ENCODE measurements at regions not wholly inside any gene's neighbourhood (a gene's known extent, or its start where the extent isn't known, plus 50 kb on each side); places are given as distances from the start of the nearest gene placed in this dataset.

DNA sequence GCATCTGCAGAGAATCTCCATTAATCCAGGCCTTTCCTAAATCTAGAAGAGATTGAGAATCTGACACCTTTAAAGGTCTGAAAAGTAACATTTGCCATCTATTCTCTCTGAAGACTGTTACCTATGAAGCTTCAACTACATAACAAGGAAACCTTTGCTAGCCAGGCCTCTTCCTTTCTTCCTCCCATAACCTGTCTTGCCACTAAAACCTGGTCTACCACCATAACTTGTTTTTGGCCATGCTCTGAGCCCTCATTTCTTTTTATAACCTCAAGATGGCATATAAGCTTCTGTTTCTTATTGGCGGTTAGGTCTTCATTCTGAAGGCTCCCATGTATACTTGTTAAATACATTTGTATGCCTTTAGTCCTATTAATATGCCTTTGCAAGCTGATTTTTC lies 348.4 kb upstream of the MEOX2 start:
- H3K27ac ChIP-seq = no peak overlapping the region
- H3K36me3 ChIP-seq = no peaks in the 10 kb centered on the region
- no peak overlapping the region for H3K4me3 ChIP-seq (ENCODE audit: low read depth, low read length)
- no peak for DNase-seq
- TF ChIP-seq CTCF (IDR thresholded peaks at IDR 0.05; ENCODE audit: low read depth, low read length) = no peak
- no peaks in the 10 kb centered on the region for H3K27me3 ChIP-seq (ENCODE audit: insufficient read depth, low read depth, severe bottlenecking)
- no peaks in the 10 kb centered on the region for H3K9me3 ChIP-seq (ENCODE audit: severe bottlenecking)

- H3K9me3 ChIP-seq (ENCODE audit: severe bottlenecking) = no peaks in the 10 kb centered on the region
- no peak overlapping the region for H3K4me3 ChIP-seq (ENCODE audit: low read depth, low read length)
- no peak for DNase-seq
- no peaks in the 10 kb centered on the region for H3K27me3 ChIP-seq (ENCODE audit: insufficient read depth, low read depth, severe bottlenecking)
- TF ChIP-seq CTCF (IDR thresholded peaks at IDR 0.05; ENCODE audit: low read depth, low read length) = no peak
- no peak overlapping the region for H3K27ac ChIP-seq
- no peaks in the 10 kb centered on the region for H3K36me3 ChIP-seq
These were observed 347.9 kb upstream of the MEOX2 start for GRCh38 chr7:16034353-16034752.

- Histone ChIP-seq H3K36me3 (no peaks in the 10 kb centered on the region), H3K4me3 (ENCODE audit: low read depth, low read length) (no peak overlapping the region), H3K27me3 (ENCODE audit: insufficient read depth, low read depth, severe bottlenecking) (no peaks in the 10 kb centered on the region), H3K27ac (no peak overlapping the region), H3K9me3 (ENCODE audit: severe bottlenecking) (no peaks in the 10 kb centered on the region)
- no peak for DNase-seq
- TF ChIP-seq CTCF (IDR thresholded peaks at IDR 0.05; ENCODE audit: low read depth, low read length) = no peak
These were observed 346.8 kb upstream of the MEOX2 start for GRCh38 chr7:16033233-16033632.

- no peak overlapping the region for H3K27ac ChIP-seq
- H3K36me3 ChIP-seq = no peaks in the 10 kb centered on the region
- TF ChIP-seq CTCF (IDR thresholded peaks at IDR 0.05; ENCODE audit: low read depth, low read length) = no peak
- H3K9me3 ChIP-seq (ENCODE audit: severe bottlenecking) = no peaks in the 10 kb centered on the region
- no peak overlapping the region for H3K4me3 ChIP-seq (ENCODE audit: low read depth, low read length)
- DNase-seq = no peak
- H3K27me3 ChIP-seq (ENCODE audit: insufficient read depth, low read depth, severe bottlenecking) = no peaks in the 10 kb centered on the region
These were observed 342.2 kb upstream of the MEOX2 start for GRCh38 chr7:16028636-16029035.

DNA sequence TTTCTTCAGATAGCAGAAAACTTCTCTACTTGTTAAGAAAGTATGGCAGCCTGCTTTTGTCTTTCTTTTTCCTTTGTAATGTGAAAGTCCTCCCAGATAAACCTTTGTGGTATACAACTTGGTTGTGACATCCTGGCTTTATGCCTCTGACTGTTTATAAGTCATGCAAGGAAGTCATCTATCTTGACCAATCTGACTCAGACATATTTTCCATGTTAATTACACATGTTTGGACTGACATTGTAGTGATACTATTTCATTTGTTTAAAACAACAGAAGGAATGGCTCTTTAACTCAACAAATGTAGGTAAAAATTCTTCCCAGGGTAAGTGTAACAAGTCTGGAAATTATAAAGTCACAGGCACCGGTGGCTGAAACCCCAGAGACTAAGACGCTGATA lies 341.6 kb upstream of the MEOX2 start:
- Histone ChIP-seq H3K9me3 (ENCODE audit: severe bottlenecking) (no peaks in the 10 kb centered on the region), H3K27me3 (ENCODE audit: insufficient read depth, low read depth, severe bottlenecking) (no peaks in the 10 kb centered on the region), H3K36me3 (no peaks in the 10 kb centered on the region), H3K27ac (no peak overlapping the region), H3K4me3 (ENCODE audit: low read depth, low read length) (no peak overlapping the region)
- DNase-seq = no peak
- no peak for TF ChIP-seq CTCF (IDR thresholded peaks at IDR 0.05; ENCODE audit: low read depth, low read length)

DNA sequence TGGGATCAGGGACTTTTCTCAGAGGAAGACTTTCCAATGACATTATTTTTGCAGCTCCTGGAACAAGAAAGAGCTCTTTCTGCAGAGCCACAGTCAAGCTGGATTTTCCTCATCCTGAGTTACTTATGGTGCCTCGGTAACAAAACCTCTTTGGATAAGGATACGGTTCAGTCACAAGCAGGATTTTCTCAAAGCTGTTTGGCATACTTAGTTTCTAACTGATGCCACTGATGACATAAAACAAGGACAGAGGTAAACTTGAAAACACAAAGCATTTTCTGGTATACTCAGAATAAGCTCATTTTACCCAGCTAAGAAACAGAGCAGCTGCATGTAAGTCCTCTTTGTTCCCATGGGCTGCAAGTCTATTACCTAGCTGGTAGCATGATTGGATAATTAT lies 340.9 kb upstream of the MEOX2 start:
- Histone ChIP-seq H3K27me3 (ENCODE audit: insufficient read depth, low read depth, severe bottlenecking) (no peaks in the 10 kb centered on the region), H3K4me3 (ENCODE audit: low read depth, low read length) (no peak overlapping the region), H3K27ac (no peak overlapping the region), H3K9me3 (ENCODE audit: severe bottlenecking) (no peaks in the 10 kb centered on the region), H3K36me3 (no peaks in the 10 kb centered on the region)
- no peak for TF ChIP-seq CTCF (IDR thresholded peaks at IDR 0.05; ENCODE audit: low read depth, low read length)
- DNase-seq = no peak

Data from WERI-Rb-1 (cell line).